Mucosa of gallbladder (tissue), 1 donor: ENCODE measurements at regions not wholly inside any gene's neighbourhood (a gene's known extent, or its start where the extent isn't known, plus 50 kb on each side); places are given as distances from the start of the nearest gene placed in this dataset.
A peak's percentile ranks its signal among the peaks of the same experiment; 100 is the strongest.

Source experiments
- DNase-seq: peaks from one replicate; pipeline ENCODE4 v3.0.0-alpha.2; 2020; ENCODE audit warnings: low spot score
- donor health status: DM: no; HTN: no; CAD: no.

DNA sequence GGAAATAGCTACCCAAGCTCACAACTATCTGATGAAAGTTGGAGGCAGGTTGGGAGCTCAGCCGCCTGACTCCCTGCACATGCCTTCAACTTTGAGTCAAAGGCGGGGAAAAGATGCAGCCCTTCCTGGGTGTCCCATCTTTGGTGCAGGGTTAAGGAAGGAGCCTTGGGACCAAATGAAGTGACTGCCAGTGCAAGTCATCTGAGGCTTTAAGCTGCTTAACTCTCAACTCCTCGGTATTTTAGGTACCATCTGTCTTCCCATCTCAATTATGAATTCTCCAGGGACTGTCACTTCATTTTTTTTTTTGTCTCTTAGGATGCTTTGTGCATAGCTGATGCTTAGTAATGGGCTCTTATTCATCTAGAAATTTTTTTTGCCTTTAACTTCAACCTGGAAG is 408.8 kb upstream of the C2CD4B start:
- DNase-seq = no peak

DNA sequence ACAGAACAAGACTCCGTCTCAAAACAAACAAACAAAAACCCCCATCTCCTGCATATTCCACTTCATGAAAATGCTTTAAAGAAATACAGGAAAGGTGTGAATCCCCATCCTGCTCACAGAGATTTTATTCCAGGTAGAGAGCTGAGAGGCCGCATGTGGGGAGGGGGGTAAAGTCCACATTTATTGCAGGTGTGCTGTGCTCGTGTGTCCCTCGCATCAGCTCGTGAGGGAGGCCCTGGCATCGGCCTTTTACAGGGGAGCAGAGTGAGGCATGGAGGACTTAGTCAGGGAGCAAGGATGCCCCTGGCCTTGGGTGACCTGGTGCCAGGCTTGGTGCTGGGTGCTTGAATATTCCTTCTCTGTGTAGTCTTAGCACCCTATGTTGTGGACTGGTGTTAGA is 413.5 kb upstream of the C2CD4B start:
- DNase-seq = no peak

DNA sequence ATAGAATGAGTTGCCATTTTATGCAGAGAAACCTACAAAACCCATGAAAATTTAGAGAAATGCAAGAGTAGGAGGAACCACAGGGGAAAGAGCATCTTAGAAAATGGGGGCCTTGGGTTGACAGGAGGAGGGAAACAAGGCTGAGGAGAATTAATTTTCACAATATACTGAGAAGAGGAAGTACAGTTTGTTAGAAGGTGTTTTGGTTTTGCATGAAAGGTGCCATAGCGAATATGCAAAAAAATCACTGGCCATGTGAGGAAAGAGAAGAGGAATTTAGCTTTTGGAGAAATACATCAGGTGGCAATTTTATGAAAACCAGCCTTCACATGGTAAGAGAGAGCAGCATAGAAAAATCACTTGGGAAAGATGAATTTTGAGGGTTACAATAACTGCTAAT is 413.9 kb upstream of the C2CD4B start:
- no peak for DNase-seq

DNA sequence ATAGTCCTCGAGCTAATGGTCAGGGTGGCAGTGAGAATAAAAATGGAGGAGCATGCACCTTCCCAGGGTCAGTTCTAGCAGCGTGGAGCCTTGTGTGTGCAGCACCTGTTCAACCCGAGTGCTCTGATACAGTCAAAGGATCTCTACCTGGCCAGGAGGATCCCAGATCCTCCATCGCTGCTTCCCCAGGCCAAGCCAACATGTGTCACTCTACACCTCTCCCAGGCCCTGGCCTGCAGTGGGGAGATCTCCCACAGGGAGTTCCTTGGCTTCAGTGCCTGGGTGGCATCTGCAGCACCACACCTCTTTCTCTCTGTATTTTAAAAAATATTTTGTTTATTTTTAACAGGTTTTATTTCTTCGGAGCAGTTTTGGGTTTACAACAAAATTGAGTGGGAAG is 414.8 kb upstream of the C2CD4B start:
- DNase-seq = no peak

DNA sequence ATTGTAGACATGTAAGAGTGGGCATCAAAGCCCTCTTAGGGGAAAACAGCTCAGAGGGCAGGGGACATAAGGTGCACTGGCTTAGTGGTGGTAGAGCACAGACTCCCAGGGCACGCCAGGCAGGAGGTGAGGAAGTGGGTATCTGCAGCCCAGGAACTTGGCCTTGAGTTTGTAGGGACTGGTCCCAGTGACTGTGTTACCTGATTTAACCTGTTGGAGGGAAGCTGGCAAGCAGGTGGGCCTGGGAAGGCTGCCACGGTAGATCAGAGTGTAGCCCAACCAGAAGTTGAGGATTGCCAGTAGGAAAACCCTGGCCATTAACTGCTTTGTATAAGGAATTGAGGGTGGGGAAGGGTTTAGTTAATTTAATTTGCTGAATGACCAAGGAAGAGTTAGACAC is 417.5 kb upstream of the C2CD4B start:
- DNase-seq = no peak

DNA sequence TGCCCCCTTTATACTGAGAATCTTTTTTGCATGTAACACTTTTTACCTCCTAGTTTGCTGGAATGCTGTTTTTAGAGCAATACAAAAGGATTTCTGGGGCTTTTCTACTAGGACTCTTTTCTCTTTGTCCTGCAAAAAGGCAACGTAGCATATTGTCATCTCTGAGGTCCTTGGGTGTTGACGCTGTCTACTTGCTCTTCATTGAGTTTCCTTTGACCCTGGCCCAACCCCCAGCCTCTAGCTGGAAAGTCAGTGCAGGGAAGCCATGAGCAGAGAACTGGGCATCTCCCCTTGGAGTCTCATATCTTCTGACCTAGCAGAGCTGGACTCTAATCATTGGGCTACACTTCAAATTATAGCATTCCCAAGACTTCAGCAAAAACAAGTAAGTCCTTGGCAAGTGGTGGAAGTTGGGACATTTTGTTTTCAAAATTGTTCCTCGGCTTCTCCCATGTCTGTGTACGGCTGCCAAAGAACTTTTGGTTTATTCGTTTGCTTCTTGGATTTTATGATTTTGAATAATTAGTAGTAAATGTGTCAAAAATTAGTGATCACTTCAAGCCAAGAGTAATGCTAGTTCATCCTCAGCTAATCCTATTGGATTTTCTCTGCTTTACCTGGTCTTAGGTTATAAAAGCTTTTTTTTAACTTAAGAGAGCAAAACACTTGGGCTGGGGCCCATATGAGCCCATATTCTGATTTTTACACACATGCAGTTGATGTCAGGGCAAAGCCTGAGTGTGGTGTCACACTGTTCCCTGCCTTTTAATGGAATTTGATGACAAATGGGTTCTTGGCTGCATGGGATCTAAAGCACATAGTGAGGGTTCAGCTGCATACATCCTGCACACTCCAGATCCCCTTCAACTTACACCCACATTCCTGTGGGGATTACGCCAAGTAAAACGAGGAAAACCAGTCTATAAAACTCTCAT is 419.5 kb upstream of the C2CD4B start:
- no peak for DNase-seq

DNA sequence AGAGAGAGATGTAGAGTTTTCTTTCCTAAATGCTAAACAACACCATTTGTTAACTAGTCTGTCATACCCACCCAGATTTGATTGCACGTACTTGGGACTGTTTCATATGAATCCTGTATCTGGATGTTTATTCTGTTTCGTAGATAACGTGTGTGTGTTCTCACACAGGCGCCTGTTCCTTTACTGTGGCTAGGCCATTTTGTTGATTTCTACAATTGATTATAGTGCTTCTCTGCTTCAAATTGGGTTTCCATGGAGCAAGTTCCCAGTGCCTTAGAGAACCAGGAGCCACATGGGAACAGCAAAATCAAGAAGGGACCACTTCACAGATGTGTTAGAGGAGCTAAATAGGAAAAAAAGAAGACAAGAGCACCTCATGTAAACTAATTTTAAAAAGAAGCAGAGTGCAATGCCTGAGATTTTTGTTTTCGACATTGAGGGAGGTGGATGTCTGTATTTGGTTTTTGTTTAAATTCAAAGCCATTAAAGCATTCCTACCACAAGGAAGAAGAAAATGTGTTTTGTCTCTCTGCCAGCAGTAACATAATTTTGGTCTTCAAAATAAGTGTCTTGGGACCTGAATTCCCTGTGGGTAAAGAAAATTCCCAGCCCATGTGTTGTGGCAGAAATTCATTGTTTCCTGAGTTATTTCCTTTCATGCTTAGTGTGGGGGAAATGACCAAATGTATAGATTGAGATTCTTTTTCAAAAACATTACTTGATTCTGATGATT is 424.0 kb upstream of the C2CD4B start:
- no peak for DNase-seq

DNA sequence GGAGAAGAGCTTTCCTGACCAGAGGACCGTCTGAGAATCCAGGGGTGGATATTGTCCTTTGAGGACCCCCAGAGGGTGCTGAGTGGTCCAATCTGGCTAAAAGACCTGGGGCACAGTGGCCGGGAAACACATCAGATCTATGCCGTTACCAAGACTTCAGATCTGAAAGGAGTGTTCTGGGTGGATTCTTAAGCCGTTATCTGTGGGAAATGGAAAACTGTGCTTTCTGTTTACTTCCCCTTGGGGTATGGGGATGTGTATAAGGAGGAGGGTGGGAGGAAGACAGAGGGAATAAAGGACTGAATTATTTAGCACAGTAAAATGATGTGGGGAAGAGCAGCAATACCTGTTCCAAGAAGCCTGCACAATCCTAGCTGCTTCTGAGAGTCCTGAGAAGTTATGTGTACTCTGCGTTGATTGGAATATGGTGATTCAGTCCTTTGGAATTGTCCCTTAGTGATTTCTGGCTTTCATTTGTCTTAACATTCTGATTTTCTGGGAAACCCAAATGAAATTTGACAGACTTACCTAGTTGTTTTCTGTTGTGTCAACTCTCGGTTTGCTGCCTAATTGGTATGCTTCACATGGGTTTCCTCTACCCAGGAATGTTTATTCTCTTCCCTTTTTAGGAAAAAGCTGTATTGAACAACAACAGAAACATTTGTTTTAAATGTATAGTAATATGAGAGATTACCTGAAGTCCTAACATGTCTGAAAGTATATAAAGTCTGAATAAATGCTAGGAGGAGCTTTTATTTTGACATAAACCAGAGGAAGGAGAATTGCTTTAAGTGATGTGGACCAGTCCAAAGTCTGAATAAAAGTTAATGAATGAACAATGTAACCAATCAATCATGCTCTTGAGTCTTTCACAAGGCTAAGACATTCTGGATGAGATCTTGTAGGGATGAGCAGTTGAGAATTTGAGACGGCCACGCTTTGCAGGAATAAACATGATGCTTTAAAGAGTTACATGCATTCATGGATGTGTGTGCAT is 427.1 kb upstream of the C2CD4B start:
- DNase-seq = no peak

DNA sequence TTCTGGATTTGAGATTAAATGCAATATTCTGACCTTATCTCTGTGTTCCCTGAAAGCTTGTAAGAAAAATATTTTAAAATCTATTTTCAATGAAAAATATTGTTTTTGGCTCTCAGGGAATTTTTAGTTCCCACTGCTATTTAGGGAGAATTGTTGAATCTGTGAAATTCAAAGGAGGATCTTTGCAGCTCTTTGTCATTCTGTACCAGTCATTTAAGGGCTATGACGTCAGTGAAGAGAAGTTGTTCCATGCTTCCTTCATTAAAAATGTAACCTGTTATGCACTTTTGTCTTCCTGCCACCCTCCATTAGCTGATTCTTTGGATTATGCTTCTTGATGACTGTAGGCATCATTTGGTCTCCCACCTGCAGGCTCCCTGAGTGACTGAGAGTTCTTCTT is 427.8 kb upstream of the C2CD4B start:
- DNase-seq = no peak

DNA sequence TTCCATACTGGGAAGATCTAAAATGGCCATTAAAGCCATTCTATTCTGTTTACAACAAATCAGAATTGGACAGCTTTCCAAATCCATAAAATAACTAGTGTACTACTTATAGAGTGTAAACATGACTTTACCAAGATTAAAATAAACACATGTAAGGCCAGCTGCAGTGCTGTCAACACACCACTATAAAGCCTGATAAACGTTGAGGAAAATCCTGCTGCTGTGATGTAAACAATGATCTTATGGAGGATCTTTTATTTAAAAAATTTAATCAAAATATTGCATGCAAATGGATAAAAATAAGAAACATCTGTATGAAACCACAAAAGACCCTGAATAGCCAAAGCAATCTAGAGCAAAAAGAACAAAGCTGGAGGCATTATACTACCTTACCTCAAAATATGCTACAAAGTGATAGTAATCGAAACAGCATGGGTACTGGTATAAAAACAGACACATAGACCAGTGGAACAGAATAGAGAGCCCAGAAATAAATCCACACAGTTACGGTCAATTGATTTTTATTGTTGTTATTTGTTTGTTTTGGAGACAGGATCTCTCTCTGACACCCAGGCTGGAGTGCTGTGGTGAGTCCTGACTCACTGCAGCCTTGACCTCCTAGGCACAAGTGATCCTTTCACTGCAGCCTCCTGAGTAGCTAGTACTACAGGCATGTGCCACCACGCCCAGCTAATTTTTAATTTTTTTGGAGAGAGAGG is 428.8 kb upstream of the C2CD4B start:
- DNase-seq = peak; percentile 24

DNA sequence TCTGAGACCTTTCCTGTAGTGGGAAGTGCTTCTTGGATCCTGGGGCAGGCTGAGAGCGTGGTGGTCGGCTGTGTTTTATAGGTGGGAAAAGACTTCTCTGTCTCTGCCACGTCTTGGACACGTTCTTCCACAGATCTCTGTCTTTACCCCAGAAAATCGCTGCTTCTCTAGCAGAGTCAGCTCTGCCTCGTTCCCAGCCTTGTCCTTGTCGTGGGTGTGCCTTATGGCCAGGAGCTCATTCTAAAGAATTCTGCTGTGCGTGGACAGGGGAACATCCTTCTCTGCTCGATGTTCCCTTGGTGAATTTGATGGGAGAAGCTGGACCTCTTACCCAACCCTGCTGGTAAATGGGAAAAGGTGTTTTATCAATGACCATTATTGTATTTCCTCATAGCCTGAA is 433.1 kb upstream of the C2CD4B start:
- DNase-seq = no peak

DNA sequence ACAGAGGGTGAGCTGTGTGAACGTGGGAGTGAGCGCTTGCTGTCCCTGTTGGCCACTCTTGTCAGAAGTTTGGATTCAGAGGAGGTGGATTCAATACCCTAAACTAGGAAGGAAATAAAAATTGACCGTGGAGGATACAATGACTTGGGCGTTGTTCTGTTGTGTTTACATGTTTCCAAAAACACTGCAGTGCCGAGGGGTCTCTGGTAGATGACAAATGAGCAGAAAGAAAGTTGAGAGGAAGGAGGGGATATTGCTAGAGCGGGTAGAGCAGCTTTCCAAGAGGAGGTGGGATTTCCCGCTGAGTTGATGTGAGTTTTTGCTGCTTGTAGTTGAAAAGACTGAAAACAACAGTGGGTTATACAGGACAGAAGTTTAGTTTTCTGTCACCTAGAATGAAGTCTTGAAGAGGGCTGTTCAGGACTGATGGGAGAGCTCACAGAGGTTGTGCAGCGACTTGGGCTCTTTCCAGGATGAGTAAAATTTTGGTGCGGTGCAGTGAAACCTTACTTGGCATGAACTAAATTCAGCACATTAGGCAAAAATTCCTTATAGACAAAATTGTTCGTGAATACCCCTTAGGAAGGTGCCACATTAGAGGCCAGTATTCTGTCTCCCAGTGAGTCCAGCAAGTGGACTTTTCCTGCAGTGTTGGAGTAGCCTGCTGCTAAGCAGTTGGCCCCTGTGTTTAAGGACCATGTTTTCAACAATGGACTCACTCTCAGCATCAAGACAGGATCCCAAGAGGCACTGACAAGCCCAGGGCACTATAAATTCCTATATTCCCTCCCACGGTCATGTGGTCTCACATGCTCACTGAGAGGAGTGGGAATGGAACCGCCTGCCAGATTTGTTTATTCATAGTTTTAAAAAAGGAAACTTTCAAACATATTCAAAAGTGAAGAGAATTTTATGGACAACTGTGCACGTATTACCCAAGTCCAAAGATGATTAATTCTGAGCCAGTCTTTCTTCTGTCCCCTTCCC is 435.0 kb upstream of the C2CD4B start:
- no peak for DNase-seq

DNA sequence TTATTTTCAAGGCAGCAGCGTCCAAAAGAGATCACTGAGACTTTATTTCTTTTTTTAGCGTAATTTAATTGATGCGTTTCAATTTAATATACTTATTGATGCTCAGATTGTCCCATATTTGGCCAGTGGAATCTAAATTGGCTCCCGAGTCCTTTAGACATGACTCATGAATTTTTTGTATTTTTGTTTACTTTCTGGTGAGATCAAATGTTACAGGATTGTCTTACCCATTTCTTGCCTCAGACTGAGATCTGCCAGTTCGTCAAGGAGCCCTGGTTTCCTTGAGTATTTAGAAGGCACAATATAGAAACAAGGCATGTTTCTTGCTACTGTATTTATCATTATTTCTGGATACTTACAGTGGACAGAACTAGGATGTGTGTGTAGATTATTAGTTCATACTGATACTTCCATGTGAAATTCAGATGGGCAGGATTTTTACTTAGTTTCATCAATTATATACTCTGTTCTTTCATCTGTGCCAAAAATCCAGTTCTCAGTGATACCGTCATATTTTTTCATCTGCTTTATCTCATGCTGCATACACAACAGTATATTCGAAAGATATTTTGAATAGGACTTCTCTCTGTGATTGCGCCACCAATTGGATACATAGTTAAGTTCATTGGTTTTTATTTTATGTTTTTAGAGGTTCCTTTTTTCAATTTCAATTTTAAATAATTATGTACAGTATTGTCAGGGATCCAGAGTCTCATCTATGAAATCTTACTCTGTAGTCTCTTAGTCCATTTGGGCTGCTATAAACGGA is 436.9 kb upstream of the C2CD4B start:
- DNase-seq = no peak

DNA sequence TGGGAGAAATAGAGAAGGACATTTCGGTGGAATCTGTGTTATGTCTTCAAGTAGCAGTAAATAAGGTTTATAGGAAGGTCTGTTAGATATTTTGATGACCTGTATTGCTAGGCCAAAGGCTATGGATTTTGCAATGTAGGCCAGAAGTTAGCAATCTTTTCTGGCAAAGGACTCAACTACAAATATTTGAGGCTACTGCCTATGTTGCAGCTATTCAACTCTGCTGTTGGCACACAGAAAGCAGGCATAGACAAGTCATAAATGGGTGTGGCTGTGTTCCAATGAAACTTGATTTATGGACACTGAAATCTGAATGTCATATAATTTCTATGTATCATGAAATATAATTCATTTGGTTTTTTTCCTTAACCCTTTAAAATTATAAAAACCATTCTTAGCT is 438.7 kb upstream of the C2CD4B start:
- no peak for DNase-seq

DNA sequence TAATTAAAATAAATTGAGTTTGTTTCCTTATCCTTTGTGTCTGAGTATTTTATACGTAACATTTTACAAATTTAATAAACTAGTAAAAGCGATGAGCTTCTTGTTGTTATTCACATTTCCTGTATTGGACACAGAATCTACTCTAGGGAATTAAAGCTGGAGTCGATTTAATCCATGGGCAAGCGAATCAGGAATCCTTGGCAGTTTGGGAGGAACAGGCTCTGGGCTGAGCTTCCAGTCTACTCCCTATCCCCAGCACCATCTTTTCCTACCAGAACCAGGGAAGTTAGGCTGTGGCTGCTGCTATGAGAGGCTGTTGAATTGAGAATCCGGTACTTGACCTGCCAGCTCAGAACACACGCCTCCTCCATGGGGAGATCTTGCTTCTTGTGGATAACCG is 437.3 kb upstream of the TPM1 start:
- DNase-seq = no peak

DNA sequence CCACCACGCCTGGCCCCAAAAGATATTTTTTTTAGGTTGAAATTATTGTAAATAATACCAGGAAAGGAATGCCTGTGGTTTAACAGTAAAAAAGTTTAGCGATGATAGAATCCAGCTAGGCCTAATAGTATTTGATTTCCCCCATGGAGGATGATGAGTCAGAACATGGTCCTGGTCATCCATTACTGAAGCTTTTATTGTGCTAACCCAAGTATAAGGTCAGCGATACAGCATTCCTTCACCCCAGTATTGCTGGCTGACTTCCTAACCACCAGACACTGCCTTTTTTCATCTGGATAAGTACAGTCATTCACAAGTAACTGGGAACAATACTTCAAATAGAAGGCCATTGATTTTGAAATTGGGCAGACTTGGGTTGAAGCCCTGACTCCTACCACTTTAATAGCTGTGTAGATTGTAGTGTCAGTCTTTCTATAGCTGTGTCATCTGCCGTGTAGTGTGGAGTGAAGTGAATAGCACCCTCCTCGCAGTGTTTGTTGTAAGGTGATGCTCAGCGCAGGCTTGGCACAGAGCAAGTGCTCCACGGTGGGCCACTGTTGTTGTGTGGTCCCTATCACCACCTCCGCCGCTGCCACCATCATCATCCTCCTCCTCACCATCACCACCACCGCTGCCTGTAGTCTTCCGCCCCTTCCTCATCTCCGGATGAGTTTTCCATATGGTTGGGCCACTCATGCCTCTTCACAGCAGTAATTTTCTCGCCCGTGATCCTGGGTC is 436.0 kb upstream of the TPM1 start:
- DNase-seq = no peak

DNA sequence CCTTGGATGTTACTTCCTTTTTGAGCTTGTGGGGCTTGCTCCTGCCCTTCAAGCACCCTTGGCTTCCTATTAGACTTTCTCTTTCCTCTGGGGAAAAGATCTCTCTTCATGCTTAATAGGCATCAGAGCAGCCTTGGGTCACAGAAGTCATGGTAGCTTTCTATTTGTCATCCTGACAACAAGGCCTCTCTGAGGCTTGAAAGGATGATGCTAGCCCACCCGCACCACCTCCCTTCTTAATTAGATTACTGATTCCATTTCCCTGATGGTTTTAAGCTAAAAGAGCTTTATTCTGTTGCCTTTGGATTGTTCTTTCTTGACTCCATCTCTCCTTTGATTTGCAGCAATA is 435.5 kb upstream of the TPM1 start:
- no peak for DNase-seq

DNA sequence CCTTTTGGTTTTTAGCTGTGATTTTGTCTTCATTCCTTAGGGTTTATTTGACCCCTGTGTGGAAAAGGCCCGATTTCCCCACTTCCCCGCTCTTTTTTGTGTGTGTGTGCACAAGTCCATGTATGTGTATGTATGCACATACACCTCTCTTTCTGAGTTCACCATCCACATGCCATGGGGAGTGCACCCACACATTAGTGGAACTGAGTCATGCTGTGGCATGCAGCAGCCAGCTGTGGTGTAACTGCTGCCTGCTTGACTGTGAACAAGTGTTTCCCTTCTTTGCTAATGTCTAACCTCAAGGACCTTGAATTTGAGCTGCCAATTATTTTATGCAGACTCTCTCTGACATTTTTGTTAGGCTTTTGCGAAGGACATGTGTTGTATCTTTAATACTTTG is 434.9 kb upstream of the TPM1 start:
- no peak for DNase-seq

DNA sequence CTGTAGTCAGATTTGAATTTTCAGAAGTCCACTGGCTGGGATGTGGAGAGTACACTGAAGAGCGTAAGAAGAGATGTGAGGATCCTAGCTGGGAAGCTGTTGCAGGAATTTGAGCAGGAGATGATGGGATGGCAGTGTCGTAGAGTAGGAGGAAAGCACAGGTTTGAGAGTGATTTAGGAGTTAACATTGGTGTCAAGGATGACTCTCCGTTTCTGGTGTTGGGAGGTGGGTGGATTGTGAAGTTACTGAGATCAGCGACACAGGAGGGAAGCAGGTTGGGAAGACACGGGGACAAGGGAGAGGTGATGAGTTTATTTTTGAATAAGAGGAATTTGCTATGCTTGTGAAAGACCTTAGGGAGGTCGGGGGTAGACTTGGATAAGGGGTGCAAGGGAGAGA is 434.2 kb upstream of the TPM1 start:
- no peak for DNase-seq
